SK-N-SH treated with all-trans-retinoic acid at 6 μM for 48 hours (cell line): ENCODE measurements at regions not wholly inside any gene's neighbourhood (a gene's known extent, or its start where the extent isn't known, plus 50 kb on each side); places are given as distances from the start of the nearest gene placed in this dataset.

Experiments
- BACH2 ChIP-seq: fragments of 250-450 bp; sonication (Bioruptor Pico); IDR thresholded peaks from 2 replicates; pipeline ENCODE4 v1.9.0; 2021; ENCODE audit warnings: mild to moderate bottlenecking, borderline replicate concordance
- RARB ChIP-seq: fragments of 250-450 bp; sonication (Bioruptor Pico); IDR thresholded peaks from 2 replicates; pipeline ENCODE4 v1.8.0; 2021; ENCODE audit warnings: mild to moderate bottlenecking, moderate library complexity
- ZC3H10 ChIP-seq: fragments of 250-450 bp; sonication (Bioruptor Pico); IDR thresholded peaks from 2 replicates; pipeline ENCODE4 v1.5.1; 2021; ENCODE audit warnings: mild to moderate bottlenecking, moderate library complexity
- ZFP3 ChIP-seq: fragments of 250-450 bp; sonication (Bioruptor Pico); IDR thresholded peaks from 2 replicates; pipeline ENCODE4 v1.5.0; 2020; ENCODE audit warnings: mild to moderate bottlenecking, moderate library complexity
- ZFP30 ChIP-seq: fragments of 450-650 bp; formaldehyde crosslinking; IDR thresholded peaks from 2 replicates; pipeline ENCODE4 v1.5.0; 2022; ENCODE audit warnings: mild to moderate bottlenecking, moderate library complexity
- ZNF8 ChIP-seq: fragments of 450-650 bp; formaldehyde crosslinking; IDR thresholded peaks from 2 replicates; pipeline ENCODE4 v1.5.0; 2020; ENCODE audit warnings: mild to moderate bottlenecking, moderate library complexity
- TF ChIP-seq, protein P1 (sequence below): fragments of 250-450 bp; sonication (Bioruptor Pico); IDR thresholded peaks from 2 replicates; pipeline ENCODE4 v1.5.1; 2020; ENCODE audit warnings: low read depth, mild to moderate bottlenecking, moderate library complexity
- TF ChIP-seq, protein P2 (sequence below): fragments of 250-450 bp; sonication (Bioruptor Pico); IDR thresholded peaks from 2 replicates; pipeline ENCODE4 v1.8.0; 2021; ENCODE audit warnings: low read depth, mild to moderate bottlenecking, moderate library complexity, borderline replicate concordance
- TF ChIP-seq, protein P3 (sequence below): fragments of 250-450 bp; sonication (Bioruptor Pico); IDR thresholded peaks from 2 replicates; pipeline ENCODE4 v1.8.0; 2020; ENCODE audit warnings: mild to moderate bottlenecking, moderate library complexity, borderline replicate concordance
- TF ChIP-seq, protein P4 (sequence below): fragments of 250-450 bp; sonication (Bioruptor Pico); IDR thresholded peaks from 2 replicates; pipeline ENCODE4 v1.5.1; 2021; ENCODE audit warnings: mild to moderate bottlenecking, moderate library complexity

DNA sequence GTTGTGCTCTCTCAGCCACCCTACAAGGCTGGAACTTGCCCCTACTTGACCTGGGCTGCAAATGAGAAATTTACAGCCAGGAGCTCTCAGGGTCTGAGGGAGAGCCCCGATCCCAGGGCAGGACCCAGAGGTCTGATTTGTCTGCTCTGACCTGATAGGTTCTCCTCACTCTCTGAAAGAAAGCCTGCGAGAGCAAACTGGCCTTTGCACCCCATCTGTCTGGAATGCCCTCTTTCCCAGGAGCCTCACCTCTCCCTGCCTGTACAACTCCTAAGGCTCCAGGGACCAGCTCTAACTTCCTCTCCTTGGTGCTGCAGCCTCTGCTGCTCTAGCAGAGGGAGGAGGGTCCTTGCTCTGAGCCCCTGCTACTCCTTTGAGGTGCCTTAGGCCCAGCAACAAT is 137.8 kb downstream of the UQCRFS1 start:
- TF ChIP-seq, protein P1, sequence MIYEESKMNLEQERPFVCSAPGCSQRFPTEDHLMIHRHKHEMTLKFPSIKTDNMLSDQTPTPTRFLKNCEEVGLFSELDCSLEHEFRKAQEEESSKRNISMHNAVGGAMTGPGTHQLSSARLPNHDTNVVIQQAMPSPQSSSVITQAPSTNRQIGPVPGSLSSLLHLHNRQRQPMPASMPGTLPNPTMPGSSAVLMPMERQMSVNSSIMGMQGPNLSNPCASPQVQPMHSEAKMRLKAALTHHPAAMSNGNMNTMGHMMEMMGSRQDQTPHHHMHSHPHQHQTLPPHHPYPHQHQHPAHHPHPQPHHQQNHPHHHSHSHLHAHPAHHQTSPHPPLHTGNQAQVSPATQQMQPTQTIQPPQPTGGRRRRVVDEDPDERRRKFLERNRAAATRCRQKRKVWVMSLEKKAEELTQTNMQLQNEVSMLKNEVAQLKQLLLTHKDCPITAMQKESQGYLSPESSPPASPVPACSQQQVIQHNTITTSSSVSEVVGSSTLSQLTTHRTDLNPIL = no peak
- TF ChIP-seq ZFP3 (CRISPR knock-in tag) (no peak), ZFP30 (no peak), BACH2 (CRISPR knock-in tag) (no peak), ZC3H10 (CRISPR knock-in tag) (no peak), ZNF8 (no peak), RARB (CRISPR knock-in tag) (no peak)
- TF ChIP-seq, protein P2, sequence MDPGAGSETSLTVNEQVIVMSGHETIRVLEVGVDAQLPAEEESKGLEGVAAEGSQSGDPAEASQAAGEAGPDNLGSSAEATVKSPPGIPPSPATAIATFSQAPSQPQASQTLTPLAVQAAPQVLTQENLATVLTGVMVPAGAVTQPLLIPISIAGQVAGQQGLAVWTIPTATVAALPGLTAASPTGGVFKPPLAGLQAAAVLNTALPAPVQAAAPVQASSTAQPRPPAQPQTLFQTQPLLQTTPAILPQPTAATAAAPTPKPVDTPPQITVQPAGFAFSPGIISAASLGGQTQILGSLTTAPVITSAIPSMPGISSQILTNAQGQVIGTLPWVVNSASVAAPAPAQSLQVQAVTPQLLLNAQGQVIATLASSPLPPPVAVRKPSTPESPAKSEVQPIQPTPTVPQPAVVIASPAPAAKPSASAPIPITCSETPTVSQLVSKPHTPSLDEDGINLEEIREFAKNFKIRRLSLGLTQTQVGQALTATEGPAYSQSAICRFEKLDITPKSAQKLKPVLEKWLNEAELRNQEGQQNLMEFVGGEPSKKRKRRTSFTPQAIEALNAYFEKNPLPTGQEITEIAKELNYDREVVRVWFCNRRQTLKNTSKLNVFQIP = no peak
- TF ChIP-seq, protein P3, sequence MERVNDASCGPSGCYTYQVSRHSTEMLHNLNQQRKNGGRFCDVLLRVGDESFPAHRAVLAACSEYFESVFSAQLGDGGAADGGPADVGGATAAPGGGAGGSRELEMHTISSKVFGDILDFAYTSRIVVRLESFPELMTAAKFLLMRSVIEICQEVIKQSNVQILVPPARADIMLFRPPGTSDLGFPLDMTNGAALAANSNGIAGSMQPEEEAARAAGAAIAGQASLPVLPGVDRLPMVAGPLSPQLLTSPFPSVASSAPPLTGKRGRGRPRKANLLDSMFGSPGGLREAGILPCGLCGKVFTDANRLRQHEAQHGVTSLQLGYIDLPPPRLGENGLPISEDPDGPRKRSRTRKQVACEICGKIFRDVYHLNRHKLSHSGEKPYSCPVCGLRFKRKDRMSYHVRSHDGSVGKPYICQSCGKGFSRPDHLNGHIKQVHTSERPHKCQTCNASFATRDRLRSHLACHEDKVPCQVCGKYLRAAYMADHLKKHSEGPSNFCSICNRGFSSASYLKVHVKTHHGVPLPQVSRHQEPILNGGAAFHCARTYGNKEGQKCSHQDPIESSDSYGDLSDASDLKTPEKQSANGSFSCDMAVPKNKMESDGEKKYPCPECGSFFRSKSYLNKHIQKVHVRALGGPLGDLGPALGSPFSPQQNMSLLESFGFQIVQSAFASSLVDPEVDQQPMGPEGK (CRISPR knock-in tag) = no peak
- TF ChIP-seq, protein P4, sequence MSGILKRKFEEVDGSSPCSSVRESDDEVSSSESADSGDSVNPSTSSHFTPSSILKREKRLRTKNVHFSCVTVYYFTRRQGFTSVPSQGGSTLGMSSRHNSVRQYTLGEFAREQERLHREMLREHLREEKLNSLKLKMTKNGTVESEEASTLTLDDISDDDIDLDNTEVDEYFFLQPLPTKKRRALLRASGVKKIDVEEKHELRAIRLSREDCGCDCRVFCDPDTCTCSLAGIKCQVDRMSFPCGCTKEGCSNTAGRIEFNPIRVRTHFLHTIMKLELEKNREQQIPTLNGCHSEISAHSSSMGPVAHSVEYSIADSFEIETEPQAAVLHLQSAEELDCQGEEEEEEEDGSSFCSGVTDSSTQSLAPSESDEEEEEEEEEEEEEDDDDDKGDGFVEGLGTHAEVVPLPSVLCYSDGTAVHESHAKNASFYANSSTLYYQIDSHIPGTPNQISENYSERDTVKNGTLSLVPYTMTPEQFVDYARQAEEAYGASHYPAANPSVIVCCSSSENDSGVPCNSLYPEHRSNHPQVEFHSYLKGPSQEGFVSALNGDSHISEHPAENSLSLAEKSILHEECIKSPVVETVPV (CRISPR knock-in tag) = no peak
